GM19468 (cell line): ENCODE measurements at regions not wholly inside any gene's neighbourhood (a gene's known extent, or its start where the extent isn't known, plus 50 kb on each side); places are given as distances from the start of the nearest gene placed in this dataset.

Source experiments
- ATAC-seq: cut with Tn5 transposase; IDR thresholded peaks from one replicate; pipeline ENCODE4 v1.9.1; 2021; ENCODE audit warnings: mild to moderate bottlenecking, moderate library complexity, moderate number of reproducible peaks; ENCODE audit not compliant: unreplicated experiment; ENCODE audit errors: extremely low read depth

DNA sequence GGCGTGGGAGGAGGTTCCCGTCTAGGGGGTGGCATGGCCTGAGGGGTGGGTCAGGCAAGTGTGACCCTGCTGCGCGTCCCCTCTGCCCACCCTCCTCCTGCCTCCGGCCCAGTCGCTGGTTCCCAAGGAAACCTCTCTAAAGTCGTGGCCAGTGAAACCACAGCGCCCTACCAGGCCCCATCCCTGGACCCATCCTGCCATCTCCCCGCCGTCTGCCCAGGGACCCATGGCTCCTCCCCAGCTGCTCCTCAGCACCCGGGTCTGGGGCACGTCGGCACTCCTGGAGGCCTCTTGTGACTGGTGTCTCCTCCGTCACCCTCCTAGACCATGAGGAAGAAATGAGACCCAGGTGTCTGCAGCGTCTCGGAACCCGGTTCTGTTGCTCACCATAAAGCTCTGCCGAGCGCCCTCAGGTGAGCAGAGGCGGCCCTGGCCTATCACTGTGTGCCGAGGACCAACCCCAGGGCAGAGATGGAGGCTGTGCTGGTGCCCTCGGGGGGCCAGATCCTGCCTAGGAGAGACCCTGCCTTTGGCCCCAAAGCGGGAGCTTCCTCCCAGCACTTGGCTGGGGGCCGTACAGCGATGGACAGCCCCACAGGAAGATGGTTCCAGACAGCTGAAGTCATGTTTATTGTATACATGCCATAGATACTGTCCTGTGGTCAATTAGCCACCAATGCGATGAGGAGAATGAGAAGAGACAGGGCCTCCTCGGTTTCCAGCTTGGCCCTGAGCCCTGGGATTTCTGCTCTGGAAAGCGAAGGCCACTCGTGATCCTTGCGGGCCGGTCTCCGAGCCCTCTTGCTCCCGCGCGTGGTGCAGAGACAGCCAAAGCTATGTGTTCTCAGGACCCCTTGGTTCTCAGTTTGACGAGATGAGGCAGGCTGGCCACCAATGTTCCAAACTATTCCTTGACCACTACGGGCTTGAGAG lies 222.5 kb upstream of the RTL1 start:
- no peak for ATAC-seq

GRCh38 chr14:101126731-101127130 lies 223.2 kb upstream of the RTL1 start:
- ATAC-seq = no peak

- no peak for ATAC-seq
Measured at GRCh38 chr14:101127224-101127623, 223.7 kb upstream of the RTL1 start.

DNA sequence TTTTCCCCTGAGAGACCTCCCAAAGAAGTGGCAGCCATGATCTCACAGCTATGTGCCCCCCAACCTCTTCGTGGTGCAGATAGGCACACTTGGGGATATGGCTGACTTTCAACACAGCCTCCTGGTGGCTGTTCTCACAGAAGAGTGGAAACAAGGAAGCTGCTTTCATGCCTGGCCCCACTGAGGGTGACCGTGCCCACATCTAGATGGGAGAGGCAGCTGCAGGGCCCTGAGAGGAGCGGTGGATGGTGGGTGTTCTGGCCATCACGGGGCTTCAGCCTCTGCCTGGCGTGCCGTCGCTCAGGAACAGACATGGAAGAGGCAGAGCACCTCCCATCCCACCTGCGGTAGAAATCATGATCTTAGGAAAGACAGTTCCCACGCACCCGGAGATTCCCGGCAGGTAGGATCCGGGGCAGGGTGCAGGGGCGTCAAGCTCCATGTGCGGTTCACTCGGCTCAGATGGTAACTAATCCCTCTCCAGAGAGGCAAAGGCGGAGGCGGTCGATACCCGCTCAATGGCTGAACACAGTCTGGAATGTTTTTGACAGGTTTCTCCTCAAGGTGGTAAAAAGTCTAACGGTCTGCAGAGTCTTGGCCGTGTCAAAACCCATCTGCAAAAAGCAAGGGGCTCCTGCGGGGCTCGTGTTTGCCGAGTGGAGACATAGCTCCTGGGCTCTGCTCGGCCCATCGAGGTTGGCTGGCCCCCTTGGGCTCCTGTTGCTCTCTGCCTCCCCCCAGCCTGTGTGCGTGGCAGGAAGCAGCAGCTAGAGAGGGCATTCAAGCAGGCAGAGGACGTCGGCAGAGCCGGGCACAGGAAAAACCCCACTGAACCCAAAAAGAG lies 225.2 kb upstream of the RTL1 start:
- ATAC-seq = no peak

GRCh38 chr14:101129521-101130167 lies 226.1 kb upstream of the RTL1 start:
- ATAC-seq = no peak

GRCh38 chr14:101130861-101131260 lies 227.3 kb upstream of the RTL1 start:
- no peak for ATAC-seq

- no peak for ATAC-seq
Measured at GRCh38 chr14:101131451-101131916, 228.0 kb upstream of the RTL1 start.

- ATAC-seq = no peak
Measured at GRCh38 chr14:101132051-101132571, 228.6 kb upstream of the RTL1 start.

GRCh38 chr14:101132588-101132987 lies 229.1 kb upstream of the RTL1 start:
- no peak for ATAC-seq

DNA sequence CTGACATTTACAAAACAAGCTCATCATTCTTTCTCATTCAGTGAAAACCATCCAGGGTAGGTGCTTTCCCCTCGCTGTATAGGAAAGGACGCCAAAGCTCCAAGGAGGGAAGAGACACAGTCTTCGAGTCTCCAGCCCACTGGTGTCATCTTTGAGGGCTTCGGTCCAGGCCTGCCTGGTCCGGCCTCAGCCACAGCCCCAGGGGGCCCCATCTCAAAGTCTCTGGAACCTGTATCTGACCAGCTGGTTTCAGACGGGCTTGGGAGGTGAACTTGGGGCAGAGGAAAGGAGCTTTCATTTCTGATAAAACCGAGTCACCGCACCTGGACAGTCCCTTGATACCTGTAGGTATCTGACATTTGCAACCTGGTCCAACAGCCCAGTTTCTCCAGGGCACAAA lies 229.5 kb upstream of the RTL1 start:
- ATAC-seq = no peak

GRCh38 chr14:101134161-101134631 lies 230.7 kb upstream of the RTL1 start:
- no peak for ATAC-seq

GRCh38 chr14:101134851-101135433 lies 231.4 kb upstream of the RTL1 start:
- no peak for ATAC-seq

DNA sequence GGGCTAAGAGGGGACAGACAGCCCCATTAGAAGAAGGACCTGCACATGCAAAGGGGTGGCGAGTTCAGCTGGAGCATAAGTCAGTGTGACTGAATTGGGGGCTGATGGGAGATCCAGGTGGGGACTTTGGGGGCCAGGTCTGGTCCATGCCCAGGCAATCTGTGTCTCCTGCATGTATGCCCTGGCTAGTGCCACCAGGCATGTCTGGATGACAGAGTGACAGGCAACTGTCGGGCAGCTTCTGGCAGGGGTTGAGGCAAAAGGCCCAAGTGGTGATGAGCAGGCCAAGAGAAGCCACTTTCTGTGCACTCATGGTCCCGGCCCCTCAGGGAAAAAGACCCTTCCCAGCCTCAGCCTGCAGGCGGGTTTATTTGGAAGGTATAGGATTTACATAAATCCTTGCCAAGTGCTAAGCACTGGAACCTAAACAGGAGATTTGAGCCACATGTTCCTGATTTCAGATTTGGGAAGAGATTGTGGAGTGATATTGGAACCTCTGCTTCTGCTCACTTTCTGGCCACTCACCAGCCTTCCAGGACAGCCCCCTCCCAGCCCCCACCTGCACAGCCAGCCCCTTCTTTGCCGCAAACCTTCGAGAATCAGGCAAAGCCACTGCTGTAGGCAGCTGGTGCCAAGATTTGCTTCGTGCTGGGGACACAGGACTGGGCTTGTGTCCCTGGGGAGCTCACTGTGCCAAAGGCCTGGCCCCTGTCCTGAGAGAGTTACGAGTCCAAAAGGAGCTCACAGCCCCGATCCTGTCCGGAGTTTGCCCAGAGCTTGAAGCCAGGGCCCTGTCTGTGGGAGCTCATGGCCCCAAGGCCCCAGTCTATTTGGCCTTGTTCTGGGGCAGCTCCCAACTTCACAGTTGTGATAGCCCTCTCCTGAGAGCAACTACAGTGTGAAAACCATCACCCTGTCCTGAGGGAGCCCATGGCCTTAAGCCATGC lies 232.5 kb upstream of the RTL1 start:
- no peak for ATAC-seq

- ATAC-seq = no peak
Measured at GRCh38 chr14:101137234-101137633, 233.7 kb upstream of the RTL1 start.

DNA sequence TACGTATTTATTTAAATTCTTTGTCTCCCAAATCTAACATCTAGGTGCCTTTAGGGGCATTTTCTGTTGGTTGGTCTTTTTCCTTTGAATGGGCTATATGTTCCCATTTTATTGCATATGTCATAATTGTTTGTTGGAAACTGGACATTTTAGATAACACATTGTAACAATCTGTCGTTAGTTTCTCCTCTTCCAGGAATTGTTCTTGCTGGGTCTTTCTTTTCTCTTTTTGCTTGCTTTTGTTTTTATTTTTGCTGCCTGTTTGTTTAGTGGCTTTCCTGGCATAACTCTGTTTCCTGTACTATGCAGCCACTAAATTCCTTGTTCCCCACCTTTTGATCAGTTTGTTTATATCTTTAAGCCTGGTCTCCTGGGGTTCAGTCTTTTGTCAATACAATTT lies 244.3 kb upstream of the RTL1 start:
- no peak for ATAC-seq

DNA sequence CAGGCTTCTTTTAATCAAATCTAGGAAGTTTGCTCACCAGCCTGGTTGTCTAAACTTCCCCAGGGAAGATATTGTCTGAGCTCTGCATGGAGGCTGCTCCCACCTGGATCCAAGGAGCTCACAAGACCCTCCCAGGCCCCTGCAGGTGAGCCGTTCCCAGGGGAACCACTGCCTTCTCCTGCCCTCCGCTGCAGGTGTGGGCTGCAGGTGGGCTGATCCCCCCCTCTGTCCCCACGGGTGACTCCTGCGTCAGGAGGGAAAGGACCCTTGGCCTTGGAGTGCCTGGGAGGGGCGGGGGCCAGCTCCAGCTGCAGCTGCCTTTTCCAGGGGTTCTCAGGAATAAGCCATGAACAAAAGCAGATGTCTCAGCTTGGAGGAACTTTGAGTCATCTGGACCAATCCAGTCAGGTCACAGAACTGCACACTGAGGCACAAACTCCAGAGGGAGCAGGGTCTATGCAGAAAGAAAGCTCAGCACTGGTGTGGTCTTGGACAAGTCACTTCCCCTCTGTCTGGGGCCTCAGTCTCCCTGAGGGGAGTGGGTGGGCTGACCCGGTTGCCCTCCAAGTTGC lies 246.6 kb upstream of the RTL1 start:
- no peak for ATAC-seq

DNA sequence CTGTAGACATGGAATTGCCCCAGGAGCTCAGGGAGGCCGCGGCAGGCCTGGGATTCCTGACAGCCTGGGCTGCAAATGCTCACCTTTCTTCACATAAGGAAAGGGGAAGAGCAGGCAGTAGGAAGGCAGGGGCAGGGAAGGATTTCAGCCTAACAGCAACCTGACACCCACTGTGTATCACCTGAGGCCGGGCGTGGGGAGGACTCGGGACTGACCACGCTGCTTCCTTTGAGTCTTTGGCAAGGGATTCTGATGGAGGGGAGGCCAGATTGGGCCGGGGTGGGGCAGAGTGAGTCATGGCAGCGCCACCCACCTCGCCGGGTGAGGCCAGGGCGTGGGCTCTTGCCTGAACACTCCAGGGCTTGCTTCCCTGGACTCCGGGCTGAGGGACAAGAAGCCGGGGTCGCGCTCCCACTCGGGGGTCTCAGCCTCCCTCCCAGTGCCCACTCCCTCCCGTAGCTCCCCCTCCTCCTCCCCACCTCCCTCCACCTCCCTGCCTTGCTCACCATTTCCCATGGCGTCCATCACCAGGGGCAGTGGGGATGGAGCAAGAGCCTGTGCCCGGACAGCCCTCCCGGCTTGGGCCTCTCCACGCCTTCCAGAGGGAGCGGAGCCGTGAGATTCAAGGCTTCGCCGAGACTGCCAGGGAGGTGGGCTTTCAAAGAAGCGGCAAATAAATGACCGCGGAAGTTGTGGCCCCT lies 247.9 kb upstream of the RTL1 start:
- no peak for ATAC-seq

DNA sequence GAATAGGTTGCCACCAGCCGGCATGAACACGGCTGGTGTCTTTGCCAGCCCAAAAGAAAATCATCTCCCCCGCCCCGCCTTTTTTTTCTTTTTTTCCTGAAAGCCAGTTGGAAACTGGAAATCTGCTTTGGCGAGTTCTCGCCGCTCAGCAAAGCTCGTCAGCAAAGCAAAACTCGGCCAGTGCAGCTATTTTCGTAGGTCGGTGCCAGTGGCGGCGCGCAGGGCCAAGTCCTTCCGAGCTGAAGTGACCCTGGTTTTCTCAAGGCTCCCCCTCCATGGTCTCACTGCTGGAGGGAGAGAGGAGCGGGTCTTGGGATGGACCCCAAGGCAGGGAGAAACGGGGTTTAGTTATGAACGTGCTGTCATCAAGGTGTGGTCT lies 248.4 kb upstream of the RTL1 start:
- no peak for ATAC-seq
